H1 (cell line): ENCODE measurements at regions not wholly inside any gene's neighbourhood (a gene's known extent, or its start where the extent isn't known, plus 50 kb on each side); places are given as distances from the start of the nearest gene placed in this dataset.

Experiments
- CTCF ChIA-PET: fragments of 300-600 bp; sonication (Branson Sonifier 250); formaldehyde crosslinking; loops from one replicate; lab custom pipeline; 2021; ENCODE audit not compliant: partially characterized antibody; lab: Charles Lee
- POLR2A ChIA-PET: fragments of 300-600 bp; sonication (Branson Sonifier 250); formaldehyde crosslinking; loops from one replicate; lab custom pipeline; 2021; ENCODE audit warnings: inconsistent platforms; ENCODE audit not compliant: partially characterized antibody; lab: Charles Lee
- DNase-seq, 2 experiments: peaks; one replicate each; pipeline versions ENCODE4 v3.0.0 to v3.0.0-alpha.2; 2010 to 2022; ENCODE audit warnings: low spot score in 2 of 2, low read depth in 1 of 2, mixed read lengths in 1 of 2
- FAIRE-seq: peaks from 2 replicates; lab custom pipeline; 2011; peaks lifted over from hg19 to GRCh38; lab: Jason Lieb, UNC
- H2AFZ ChIP-seq: 2 replicates; pipeline ENCODE4 v1.8.1; 2012; ENCODE audit warnings: low read length, inconsistent platforms
- H2AK5ac ChIP-seq: 2 replicates; pipeline ENCODE4 v1.6.1; 2013; ENCODE audit warnings: low read depth, low read length
- H2BK120ac ChIP-seq: replicated peaks from 2 replicates; pipeline ENCODE3; 2013; ENCODE audit warnings: low read depth, low read length, inconsistent platforms
- H2BK12ac ChIP-seq: 2 replicates; pipeline ENCODE4 v1.6.1; 2013; ENCODE audit warnings: low read depth, low read length
- H2BK15ac ChIP-seq: 2 replicates; pipeline ENCODE4 v1.6.1; 2013; ENCODE audit warnings: low read length
- H2BK20ac ChIP-seq: 2 replicates; pipeline ENCODE4 v1.6.1; 2013; ENCODE audit warnings: low read length
- H2BK5ac ChIP-seq: 2 replicates; pipeline ENCODE4 v1.6.1; 2013; ENCODE audit warnings: low read depth, low read length
- H3K14ac ChIP-seq: 2 replicates; pipeline ENCODE4 v1.6.1; 2013; ENCODE audit warnings: inconsistent platforms; ENCODE audit not compliant: insufficient read length
- H3K18ac ChIP-seq: 2 replicates; pipeline ENCODE4 v1.6.1; 2013; ENCODE audit warnings: low read length; ENCODE audit errors: extremely low read depth
- H3K23ac ChIP-seq: 2 replicates; pipeline ENCODE4 v1.6.1; 2013; ENCODE audit warnings: inconsistent platforms; ENCODE audit not compliant: insufficient read length
- H3K23me2 ChIP-seq: 2 replicates; pipeline ENCODE4 v1.6.1; 2013; ENCODE audit warnings: low read depth, low read length
- H3K27ac ChIP-seq: 2 replicates; pipeline ENCODE4 v1.6.1; 2011; ENCODE audit warnings: low read depth, low read length, inconsistent platforms
- H3K27me3 ChIP-seq, 4 experiments: replicated peaks in 1 of 4; 1 replicate in 1 of 4; 2 replicates in 3 of 4; pipeline versions ENCODE4 v1.6.1 to v1.8.1; 2011 to 2013; ENCODE audit warnings: low read length in 3 of 4, mild to moderate bottlenecking in 3 of 4, inconsistent platforms in 2 of 4, mixed read lengths in 2 of 4, moderate library complexity in 1 of 4; ENCODE audit not compliant: control insufficient read depth in 3 of 4, insufficient read depth in 3 of 4; ENCODE audit errors: extremely low read depth in 1 of 4
- H3K36me3 ChIP-seq, 4 experiments: 2 replicates each; pipeline versions ENCODE4 v1.6.1 to v1.8.1; 2011 to 2013; ENCODE audit warnings: mild to moderate bottlenecking in 4 of 4, low read length in 3 of 4, moderate library complexity in 2 of 4, control low read depth in 1 of 4, inconsistent platforms in 1 of 4; ENCODE audit not compliant: insufficient read depth in 4 of 4, control insufficient read depth in 2 of 4
- H3K4ac ChIP-seq: replicated peaks from 2 replicates; pipeline ENCODE3; 2013; ENCODE audit warnings: low read length, low read depth, mixed read lengths, inconsistent platforms; ENCODE audit not compliant: insufficient read length
- H3K4me1 ChIP-seq, 4 experiments: replicated peaks in 1 of 4; 1 replicate in 1 of 4; 2 replicates in 3 of 4; pipeline versions ENCODE4 v1.6.1 to v1.8.1; 2011 to 2013; ENCODE audit warnings: low read length in 3 of 4, inconsistent platforms in 2 of 4, mixed read lengths in 1 of 4; ENCODE audit not compliant: insufficient read depth in 4 of 4, control insufficient read depth in 3 of 4
- H3K4me2 ChIP-seq, 2 experiments: 2 replicates each; pipeline versions ENCODE4 v1.6.1 to v1.8.1; 2011 to 2013; ENCODE audit warnings: low read depth in 2 of 2, low read length in 2 of 2, control low read depth in 1 of 2, inconsistent platforms in 1 of 2, mild to moderate bottlenecking in 1 of 2; ENCODE audit not compliant: insufficient read depth in 1 of 2
- H3K4me3 ChIP-seq, 4 experiments: fragments of 200-600, 300-600 bp in 1 of 4; sonication (generic), shearing (Covaris generic), sonication (Bioruptor Twin) in 1 of 4; 2 replicates each; pipeline versions ENCODE4 v1.5.1 to v1.8.1; 2011 to 2016; ENCODE audit warnings: low read length in 4 of 4, low read depth in 3 of 4, control low read depth in 2 of 4, inconsistent platforms in 2 of 4, mild to moderate bottlenecking in 2 of 4, mixed read lengths in 1 of 4, moderate library complexity in 1 of 4; ENCODE audit not compliant: insufficient read depth in 2 of 4; ENCODE audit errors: extremely low read depth in 1 of 4
- H3K56ac ChIP-seq: replicated peaks from 2 replicates; pipeline ENCODE3; 2013; ENCODE audit warnings: low read depth, mild to moderate bottlenecking, mixed read lengths, low read length, inconsistent platforms; ENCODE audit not compliant: insufficient read length
- H3K79me1 ChIP-seq: 2 replicates; pipeline ENCODE4 v1.6.1; 2013; ENCODE audit warnings: low read depth, low read length, control low read depth
- H3K79me2 ChIP-seq, 2 experiments: 2 replicates each; pipeline versions ENCODE4 v1.6.1 to v1.8.1; 2012 to 2013; ENCODE audit warnings: low read length in 2 of 2, mild to moderate bottlenecking in 2 of 2, inconsistent platforms in 1 of 2; ENCODE audit not compliant: insufficient read depth in 2 of 2, control insufficient read depth in 1 of 2
- H3K9ac ChIP-seq, 4 experiments: replicated peaks in 1 of 4; 1 replicate in 1 of 4; 2 replicates in 3 of 4; pipeline versions ENCODE4 v1.6.1 to v1.8.1; 2011 to 2013; ENCODE audit warnings: low read depth in 3 of 4, low read length in 3 of 4, control low read depth in 2 of 4, mild to moderate bottlenecking in 2 of 4, moderate library complexity in 2 of 4, inconsistent platforms in 1 of 4; ENCODE audit errors: extremely low read depth in 1 of 4
- H3K9me3 ChIP-seq, 2 experiments: 2 replicates each; pipeline versions ENCODE4 v1.6.1 to v1.8.1; 2012 to 2013; ENCODE audit warnings: mild to moderate bottlenecking in 2 of 2, moderate library complexity in 2 of 2, control low read depth in 1 of 2, inconsistent platforms in 1 of 2, low read depth in 1 of 2, low read length in 1 of 2, mixed read lengths in 1 of 2; ENCODE audit not compliant: insufficient read depth in 2 of 2
- H4K20me1 ChIP-seq, 2 experiments: replicated peaks in 1 of 2; 2 replicates each; pipeline versions ENCODE3 to v1.8.1; 2011 to 2013; ENCODE audit warnings: inconsistent platforms in 2 of 2, low read length in 2 of 2, mild to moderate bottlenecking in 1 of 2; ENCODE audit not compliant: insufficient read depth in 2 of 2, control insufficient read depth in 1 of 2
- H4K5ac ChIP-seq: 2 replicates; pipeline ENCODE4 v1.6.1; 2013; ENCODE audit warnings: low read length, low read depth, mixed read lengths, inconsistent platforms; ENCODE audit not compliant: insufficient read length
- H4K8ac ChIP-seq: 2 replicates; pipeline ENCODE4 v1.8.0; 2013; ENCODE audit warnings: mild to moderate bottlenecking, moderate library complexity, low read length, inconsistent platforms; ENCODE audit not compliant: insufficient read depth; ENCODE audit errors: extremely low read depth
- H4K91ac ChIP-seq: replicated peaks from 2 replicates; pipeline ENCODE3; 2013; ENCODE audit warnings: low read length, mixed read lengths, inconsistent platforms; ENCODE audit not compliant: insufficient read length
- CBX8 ChIP-seq: fragments of 300-800, 300-1000 bp; sonication (generic); IDR thresholded peaks from 2 replicates; pipeline ENCODE4 v1.7.1; 2016; ENCODE audit warnings: low read depth, low read length, borderline replicate concordance
- CTBP2 ChIP-seq: IDR thresholded peaks from 2 replicates; pipeline ENCODE4 v1.7.0; 2011; ENCODE audit warnings: borderline replicate concordance, mild to moderate bottlenecking, moderate library complexity, mixed read lengths, low read length; ENCODE audit not compliant: insufficient read depth, insufficient read length
- JUN ChIP-seq: IDR thresholded peaks from 2 replicates; pipeline ENCODE4 v1.6.1; 2011; ENCODE audit warnings: low read depth, mild to moderate bottlenecking, improper control_type of control experiment, low read length
- KDM1A ChIP-seq: fragments of 200-600, 300-600 bp; sonication (generic); IDR thresholded peaks from 2 replicates; pipeline ENCODE4 v1.7.1; 2016; ENCODE audit warnings: mild to moderate bottlenecking, low read length, borderline replicate concordance
- RAD21 ChIP-seq, 2 experiments: IDR thresholded peaks in 1 of 2; conservative IDR thresholded peaks in 1 of 2; 2 replicates each; pipeline ENCODE4 v1.6.1; 2011; ENCODE audit warnings: low read depth in 2 of 2, low read length in 2 of 2, improper control_type of control experiment in 1 of 2, inconsistent platforms in 1 of 2, mild to moderate bottlenecking in 1 of 2, moderate library complexity in 1 of 2
- RBBP5 ChIP-seq: IDR thresholded peaks from 2 replicates; pipeline ENCODE4 v1.7.1; 2012; ENCODE audit warnings: low read depth, mild to moderate bottlenecking, inconsistent platforms, low read length, moderate library complexity, borderline replicate concordance
- SP4 ChIP-seq: IDR thresholded peaks from 2 replicates; pipeline ENCODE4 v1.6.1; 2012; ENCODE audit warnings: low read length, inconsistent platforms
- TAF1 ChIP-seq: IDR thresholded peaks from 2 replicates; pipeline ENCODE4 v1.6.1; 2011; ENCODE audit warnings: mild to moderate bottlenecking, low read depth, low read length
- TAF7 ChIP-seq: optimal IDR thresholded peaks from 2 replicates; pipeline ENCODE3; 2011; ENCODE audit warnings: low read depth, mild to moderate bottlenecking, inconsistent platforms, low read length, moderate library complexity, borderline replicate concordance
- TEAD4 ChIP-seq: IDR thresholded peaks from 2 replicates; pipeline ENCODE4 v1.6.1; 2012; ENCODE audit warnings: low read depth, low read length, inconsistent platforms, mixed read lengths
- ZNF274 ChIP-seq: IDR thresholded peaks from 2 replicates; pipeline ENCODE4 v1.7.0; 2012; ENCODE audit warnings: low read length, borderline replicate concordance; ENCODE audit errors: extremely low read depth
- WGBS, 2 experiments: shearing (Covaris generic) in 1 of 2; methylation state at CpG; one replicate each; pipeline versions ENCODE4 v1.1.6 to v1.1.7; 2013 to 2015; ENCODE audit warnings: low lambda C conversion rate in 2 of 2, mixed read lengths in 2 of 2, inconsistent platforms in 1 of 2, low coverage in 1 of 2, missing lambda C conversion rate in 1 of 2; ENCODE audit not compliant: insufficient replicate concordance in 2 of 2, insufficient coverage in 1 of 2, insufficient read length in 1 of 2; ENCODE audit errors: extremely low coverage in 1 of 2, missing lambda C conversion rate in 1 of 2; 5-methylcytosine and 5-hydroxymethylcytosine counted together

GRCh38 chr3:33936921-33937525 is 138.6 kb downstream of the PDCD6IP start:
- H2BK120ac ChIP-seq: no peak overlapping the region
- H3K18ac ChIP-seq: no peak overlapping the region
- H3K4me2 ChIP-seq: no peak overlapping the region
- no peak overlapping the region for H2AK5ac ChIP-seq
- no peaks in the 10 kb centered on the region for H3K79me1 ChIP-seq
- no peak for TF ChIP-seq ZNF274
- no peak for TF ChIP-seq KDM1A
- TF ChIP-seq CBX8: no peak
- TF ChIP-seq RBBP5: no peak
- TF ChIP-seq TAF1: no peak
- no peak for TF ChIP-seq TAF7
- no peak for TF ChIP-seq TEAD4
- no peak for TF ChIP-seq RAD21 (IDR thresholded peaks at IDR 0.05 in 1 of 2, conservative IDR thresholded peaks at IDR 0.05 in 1 of 2; ENCODE audit: low read depth in 2 of 2, low read length in 2 of 2)
- no peak for TF ChIP-seq CTBP2
- TF ChIP-seq JUN: no peak
- no peak for TF ChIP-seq SP4
- H4K8ac ChIP-seq: no peak overlapping the region
- H3K4me3 ChIP-seq: no peak overlapping the region
- no peak overlapping the region for H3K9ac ChIP-seq
- no peak overlapping the region for H4K5ac ChIP-seq
- ChIA-PET CTCF (no interaction called here), POLR2A (no interaction called here)
- H2BK20ac ChIP-seq: no peak overlapping the region
- H3K27ac ChIP-seq: no peak overlapping the region; the same call in 1 of the 2 replicates
- H3K36me3 ChIP-seq: no peaks in the 10 kb centered on the region
- no peaks in the 10 kb centered on the region for H3K23me2 ChIP-seq
- no peaks in the 10 kb centered on the region for H3K4me1 ChIP-seq
- no peak overlapping the region for H3K56ac ChIP-seq
- H2BK12ac ChIP-seq: no peak overlapping the region
- H4K91ac ChIP-seq: no peak overlapping the region
- H2BK15ac ChIP-seq: no peak overlapping the region
- H3K79me2 ChIP-seq: no peaks in the 10 kb centered on the region
- 100% methylated on average over 1 of the region's 1 CpG; no CpG with 5 or more reads in 1 of the 2 experiments for WGBS, 2 experiments
- no peak overlapping the region for H3K4ac ChIP-seq
- no peak overlapping the region for H2BK5ac ChIP-seq
- H3K9me3 ChIP-seq: no peaks in the 10 kb centered on the region
- no peak for DNase-seq
- FAIRE-seq: no peak
- H3K14ac ChIP-seq: no peak overlapping the region
- no peak overlapping the region for H2AFZ ChIP-seq
- H4K20me1 ChIP-seq: no peaks in the 10 kb centered on the region
- H3K23ac ChIP-seq: no peak overlapping the region
- H3K27me3 ChIP-seq: no peaks in the 10 kb centered on the region
